Heart right ventricle (tissue), 16 donors: ENCODE measurements at regions not wholly inside any gene's neighbourhood (a gene's known extent, or its start where the extent isn't known, plus 50 kb on each side); places are given as distances from the start of the nearest gene placed in this dataset.
"Not testable (repeated sequence)": the region's sequence is repeated elsewhere in the genome, so short reads cannot be mapped to it uniquely, and the experiment has no call there.

ENCODE experiments used
- ATAC-seq, 8 donors: fragments of 200-7000 bp; cut with Tn5 transposase; one replicate each; pipeline ENCODE4 v1.9.1; 2020; ENCODE audit warnings: mild to moderate bottlenecking in 8 of 8, moderate library complexity in 8 of 8, moderate number of reproducible peaks in 1 of 8
- DNase-seq, 2 donors: peaks; one replicate each; pipeline ENCODE4 v3.0.0-alpha.2; 2020
- H3K27ac ChIP-seq, 10 donors: fragments of 200-600 bp; sonication (generic) in 2 of 10; one replicate each; pipeline versions ENCODE4 v1.5.0 to v1.8.0; 2020 to 2022; ENCODE audit warnings: mild to moderate bottlenecking in 3 of 10
- H3K27me3 ChIP-seq, 7 donors: fragments of 200-600 bp; one replicate each; pipeline ENCODE4 v1.8.0; 2021 to 2022; ENCODE audit warnings: mild to moderate bottlenecking in 2 of 7
- H3K36me3 ChIP-seq, 9 donors: fragments of 200-600 bp; sonication (generic) in 1 of 9; one replicate each; pipeline versions ENCODE4 v1.5.0 to v1.8.0; 2020 to 2022; ENCODE audit warnings: mild to moderate bottlenecking in 2 of 9
- H3K4me1 ChIP-seq, 9 donors: fragments of 200-600 bp; sonication (generic) in 1 of 9; one replicate each; pipeline versions ENCODE4 v1.5.0 to v1.8.0; 2020 to 2022; ENCODE audit warnings: mild to moderate bottlenecking in 4 of 9
- H3K4me3 ChIP-seq, 10 donors: fragments of 200-600 bp; sonication (generic) in 2 of 10; one replicate each; pipeline versions ENCODE4 v1.5.0 to v1.8.0; 2020 to 2022; ENCODE audit warnings: mild to moderate bottlenecking in 7 of 10, moderate library complexity in 2 of 10
- H3K9me3 ChIP-seq, 11 donors: fragments of 200-600 bp in 10 of 11; sonication (generic) in 2 of 11; one replicate each; pipeline versions ENCODE4 v1.5.0 to v1.8.0; 2013 to 2022; ENCODE audit warnings: mild to moderate bottlenecking in 2 of 11, control low read depth in 1 of 11, moderate library complexity in 1 of 11
- WGBS, 2 donors: extraction: QIAGEN DNeasy Blood & Tissue Kit; methylation state at CpG; one replicate each; pipeline ENCODE4 v1.1.7; 2013; ENCODE audit warnings: inconsistent platforms in 1 of 2; 5-methylcytosine and 5-hydroxymethylcytosine counted together
- intact Hi-C, 10 donors: fragments of 100-400 bp; cut with DNase I; formaldehyde crosslinking; loops; one replicate each; pipeline versions ENCODE4 v1.11.1 to v1.14.2; 2022
- TF ChIP-seq, protein P1 (sequence below), 9 donors: fragments of 200-600 bp; sonication (generic) in 2 of 9; IDR thresholded peaks; one replicate each; pipeline versions ENCODE4 v1.5.0 to v1.8.0; 2021 to 2022; ENCODE audit warnings: antibody characterized with exemption in 9 of 9, mild to moderate bottlenecking in 5 of 9, moderate library complexity in 1 of 9
- donor health status: Arrhythmogenic right ventricular cardiomyopathy.
- donor health status: ischemic (EF 13 %, LVEDD 7.1; RV severe dilation, severe dysfunction).
- donor health status: healthy with polysubstance abuse.
- donor health status: DM: no; HTN: yes; CAD: no.
- donor health status: DM: no; HTN: no; CAD: no.
- donor health status: ischemic (EF 25% LVEDD 6.9; RV normal size, moderate dysfunction).
- donor health status: ischemic (EF 25% LVEDD 5.7; RV mildly dilated, moderate dysfunction).
- donor health status: healthy.
- donor health status: DM: yes; HTN: yes; CAD: no.
- donor health status: Ischemic cardiomyopathy.
- donor health status: ischemic (EF 35%, LVEDD 5.7; RV mildly dilated, moderate dysfunction).
- donor health status: nonischemic (EF 11% LVEDD 7.7; RV severe dilation, severe dysfunction).
- donor health status: DM: yes; HTN: yes; CAD: no.
- donor health status: PGD.
- donor health status: ischemic (EF 29% LVEDD 5.4; RV normal size, mild dysfunction).
- donor health status: nonischemic (EF 23%, LVEDD 6.1; RV moderate dilation, normal function).

DNA sequence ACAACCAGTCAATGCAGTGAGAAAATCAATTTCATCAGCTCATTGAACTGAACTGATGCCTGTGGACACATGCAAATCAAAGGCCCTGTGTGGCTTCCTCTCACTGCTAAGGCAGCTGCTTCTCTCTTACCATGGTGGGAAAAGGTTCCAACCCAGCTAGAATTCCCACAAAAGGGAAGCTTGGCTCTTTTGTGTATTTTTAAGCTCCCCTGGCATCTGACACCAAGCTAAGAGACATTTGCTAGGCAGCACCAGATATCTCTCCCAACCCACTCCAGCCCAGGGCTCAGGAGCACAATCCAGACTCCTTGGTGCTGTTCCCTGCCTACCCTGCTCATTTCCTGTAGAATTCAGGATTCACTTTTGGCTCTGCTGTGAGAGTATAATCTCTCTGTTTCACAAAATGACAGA, 129.6 kb downstream of the GXYLT1 start:
- Histone ChIP-seq H3K27me3 (no peaks in the 10 kb centered on the region), H3K27ac (no peak overlapping the region), H3K4me3 (no peak overlapping the region), H3K4me1 (no peaks in the 10 kb centered on the region), H3K9me3 (no peaks in the 10 kb centered on the region), H3K36me3 (no peaks in the 10 kb centered on the region)
- TF ChIP-seq, protein P1, sequence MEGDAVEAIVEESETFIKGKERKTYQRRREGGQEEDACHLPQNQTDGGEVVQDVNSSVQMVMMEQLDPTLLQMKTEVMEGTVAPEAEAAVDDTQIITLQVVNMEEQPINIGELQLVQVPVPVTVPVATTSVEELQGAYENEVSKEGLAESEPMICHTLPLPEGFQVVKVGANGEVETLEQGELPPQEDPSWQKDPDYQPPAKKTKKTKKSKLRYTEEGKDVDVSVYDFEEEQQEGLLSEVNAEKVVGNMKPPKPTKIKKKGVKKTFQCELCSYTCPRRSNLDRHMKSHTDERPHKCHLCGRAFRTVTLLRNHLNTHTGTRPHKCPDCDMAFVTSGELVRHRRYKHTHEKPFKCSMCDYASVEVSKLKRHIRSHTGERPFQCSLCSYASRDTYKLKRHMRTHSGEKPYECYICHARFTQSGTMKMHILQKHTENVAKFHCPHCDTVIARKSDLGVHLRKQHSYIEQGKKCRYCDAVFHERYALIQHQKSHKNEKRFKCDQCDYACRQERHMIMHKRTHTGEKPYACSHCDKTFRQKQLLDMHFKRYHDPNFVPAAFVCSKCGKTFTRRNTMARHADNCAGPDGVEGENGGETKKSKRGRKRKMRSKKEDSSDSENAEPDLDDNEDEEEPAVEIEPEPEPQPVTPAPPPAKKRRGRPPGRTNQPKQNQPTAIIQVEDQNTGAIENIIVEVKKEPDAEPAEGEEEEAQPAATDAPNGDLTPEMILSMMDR (IDR thresholded peaks at IDR 0.05), result no peak
- intact Hi-C loops, result no loop called here
- ATAC-seq (no peak), DNase-seq (no peak)

DNA sequence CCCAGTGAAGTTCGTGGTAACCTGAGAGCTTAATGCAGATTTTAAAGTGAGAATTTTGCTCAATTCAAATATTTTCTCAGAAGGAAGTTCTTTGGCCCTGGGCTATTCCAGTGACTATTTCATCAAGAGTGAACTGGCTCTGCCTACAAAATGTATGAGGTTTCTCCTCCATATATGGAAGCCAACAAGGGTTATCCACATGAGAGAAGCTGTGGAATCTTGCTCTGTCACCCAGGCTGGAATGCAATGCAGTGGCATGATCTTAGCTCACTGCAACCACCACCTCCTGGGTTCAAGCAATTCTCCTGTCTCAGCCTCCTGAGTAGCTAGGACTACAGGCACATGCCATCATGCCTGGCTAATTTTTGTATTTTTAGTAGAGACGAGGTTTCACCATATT, 132.2 kb downstream of the GXYLT1 start:
- intact Hi-C loops, H3K9me3 ChIP-seq, H3K27me3 ChIP-seq, H3K27ac ChIP-seq, ATAC-seq, DNase-seq, H3K4me1 ChIP-seq, H3K4me3 ChIP-seq, H3K36me3 ChIP-seq: not testable (repeated sequence)
- 81 to 86% methylated on average over 2 of the region's 2 CpGs for WGBS, 2 donors

DNA sequence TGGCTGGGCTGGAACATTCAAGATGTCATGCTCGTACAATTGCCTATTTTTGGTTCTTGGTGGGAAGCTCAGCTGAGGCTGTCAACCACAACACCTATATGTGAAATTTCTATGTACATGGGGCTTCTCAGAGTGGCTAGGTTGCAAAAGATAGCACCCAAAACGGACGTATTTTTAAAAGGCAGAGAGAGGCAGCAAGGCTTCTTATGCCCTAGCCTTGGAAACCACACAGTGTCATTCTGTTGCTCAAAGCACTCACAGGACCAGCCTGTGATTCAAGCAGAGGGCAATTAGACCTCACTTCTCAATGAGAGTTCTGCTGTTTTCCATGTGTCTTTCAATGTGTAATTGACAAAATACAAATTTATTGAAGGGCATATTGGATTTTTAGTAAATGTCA, 134.0 kb downstream of the GXYLT1 start:
- Histone ChIP-seq H3K9me3 (no peaks in the 10 kb centered on the region), H3K4me1 (no peaks in the 10 kb centered on the region), H3K27me3 (no peaks in the 10 kb centered on the region), H3K36me3 (no peaks in the 10 kb centered on the region), H3K27ac (no peak overlapping the region), H3K4me3 (no peak overlapping the region)
- TF ChIP-seq, protein P1 (IDR thresholded peaks at IDR 0.05), result no peak
- WGBS, 2 donors, result 74 to 84% methylated on average over 3 of the region's 3 CpGs
- ATAC-seq (no peak), DNase-seq (no peak)
- intact Hi-C loops, result no loop called here

DNA sequence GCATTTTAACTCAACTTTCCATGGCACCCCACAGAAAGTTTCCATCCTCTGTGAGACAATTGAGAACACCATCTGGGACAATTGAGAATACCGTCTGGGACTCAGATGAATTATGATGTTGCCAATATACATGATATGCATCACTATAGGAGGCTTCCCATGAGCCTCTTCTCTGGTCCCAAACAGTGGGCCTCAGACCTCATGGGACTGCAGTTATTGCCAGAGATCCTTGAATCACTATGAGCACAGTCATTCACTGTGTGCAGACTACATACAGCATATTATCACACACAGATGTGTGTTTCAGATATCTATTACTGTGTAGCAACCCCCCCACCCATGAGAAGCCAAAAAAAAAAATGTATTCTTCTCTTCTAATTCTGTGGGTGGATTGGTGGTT, 134.4 kb downstream of the GXYLT1 start:
- Histone ChIP-seq H3K27ac (no peak overlapping the region), H3K27me3 (no peaks in the 10 kb centered on the region), H3K36me3 (no peaks in the 10 kb centered on the region), H3K4me3 (no peak overlapping the region), H3K4me1 (no peaks in the 10 kb centered on the region), H3K9me3 (no peaks in the 10 kb centered on the region)
- ATAC-seq, result no peak
- 81 to 86% methylated on average over 1 of the region's 1 CpG for WGBS, 2 donors
- intact Hi-C loops, result no loop called here
- DNase-seq, result no peak
- TF ChIP-seq, protein P1 (IDR thresholded peaks at IDR 0.05), result no peak

DNA sequence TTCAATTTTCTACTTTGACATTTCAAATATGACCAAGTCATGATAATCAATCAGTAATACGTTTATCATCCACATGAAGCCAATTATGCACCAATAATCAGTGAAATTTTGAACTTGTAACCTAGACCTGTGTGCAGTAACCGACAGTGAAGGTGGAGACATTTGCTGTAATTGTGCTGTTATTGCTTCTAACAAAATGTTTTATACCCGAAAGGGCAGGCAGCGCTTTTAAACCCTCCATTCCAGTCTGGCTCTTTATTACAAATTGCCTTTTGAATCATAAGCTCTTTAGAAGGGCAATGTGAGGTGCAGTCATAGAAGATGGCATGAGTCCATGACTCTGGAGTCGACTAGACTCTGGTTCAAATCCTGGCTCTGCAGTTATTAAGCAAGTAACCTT, 135.7 kb downstream of the GXYLT1 start:
- no peaks in the 10 kb centered on the region for H3K9me3 ChIP-seq
- TF ChIP-seq, protein P1 (IDR thresholded peaks at IDR 0.05), result no peak
- no peaks in the 10 kb centered on the region for H3K36me3 ChIP-seq
- 87 to 92% methylated on average over 5 of the region's 5 CpGs for WGBS, 2 donors
- DNase-seq (no peak), ATAC-seq (no peak)
- no peak overlapping the region for H3K27ac ChIP-seq
- no peaks in the 10 kb centered on the region for H3K4me1 ChIP-seq
- intact Hi-C loops, result loop anchor here in 1 of 10 donors (10.0 kb wide), 1 partner anchor 144 kb away; no protein-coding TSS in a partner anchor
- H3K4me3 ChIP-seq, result no peak overlapping the region
- no peaks in the 10 kb centered on the region for H3K27me3 ChIP-seq
